HG02798 (cell line): ENCODE measurements at regions not wholly inside any gene's neighbourhood (a gene's known extent, or its start where the extent isn't known, plus 50 kb on each side); places are given as distances from the start of the nearest gene placed in this dataset.
"Not testable (repeated sequence)": the region's sequence is repeated elsewhere in the genome, so short reads cannot be mapped to it uniquely, and the experiment has no call there.

Source experiments
- ATAC-seq: cut with Tn5 transposase; IDR thresholded peaks from one replicate; pipeline ENCODE4 v1.9.1; 2021; ENCODE audit warnings: mild to moderate bottlenecking; ENCODE audit not compliant: unreplicated experiment, poor library complexity

DNA sequence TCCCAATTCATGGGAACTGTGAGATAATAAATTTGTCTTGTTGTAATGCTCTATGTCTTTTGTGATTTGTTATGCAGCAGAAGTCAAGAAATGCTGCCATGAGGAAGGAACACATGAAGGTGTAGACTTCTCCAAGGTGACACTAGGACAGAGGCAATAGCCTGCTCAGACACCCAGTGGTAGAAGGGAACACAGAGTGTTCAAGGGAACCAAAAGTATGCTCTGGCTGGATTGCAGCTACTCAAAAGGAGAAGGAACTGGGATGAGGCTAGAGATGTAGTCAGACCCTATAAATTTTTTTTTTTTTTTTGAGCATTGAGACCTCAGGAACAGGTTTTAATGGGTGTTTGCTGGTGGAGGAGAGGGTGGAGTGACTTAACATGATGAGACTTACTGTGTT lies 232.5 kb downstream of the PARP8 start:
- no peak for ATAC-seq

GRCh38 chr5:50900952-50901510 lies 234.6 kb downstream of the PARP8 start:
- no peak for ATAC-seq

- no peak for ATAC-seq
Measured at GRCh38 chr5:50903651-50904050, 237.2 kb downstream of the PARP8 start.

DNA sequence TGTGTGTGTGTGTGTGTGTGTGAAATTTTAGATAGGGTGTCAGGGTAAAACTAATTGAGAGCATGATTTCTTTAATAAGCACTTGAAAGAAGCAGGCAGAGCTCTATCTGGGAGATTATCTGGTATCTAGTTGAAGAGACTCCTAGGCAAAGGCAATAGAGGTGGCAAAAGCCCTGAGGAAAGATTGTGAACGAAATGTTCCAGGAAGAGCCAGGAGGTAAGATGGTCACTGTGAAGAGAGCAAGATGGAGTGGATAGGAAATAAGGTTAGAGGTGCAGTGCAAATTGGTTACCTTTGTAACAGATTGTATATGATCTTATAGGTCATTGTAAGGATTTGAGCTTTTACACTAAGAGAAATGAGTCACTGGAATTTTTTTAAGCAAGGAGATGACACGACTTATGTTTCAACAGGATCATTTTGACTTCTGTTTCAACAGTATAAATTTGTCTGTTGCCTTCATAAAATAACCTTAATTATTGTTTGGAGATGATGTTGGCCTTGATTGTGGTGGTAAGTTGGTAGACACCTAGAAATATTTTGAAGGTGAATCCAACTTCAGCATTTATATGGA lies 239.6 kb downstream of the PARP8 start:
- ATAC-seq = no peak

- not testable (repeated sequence) for ATAC-seq
Measured at GRCh38 chr5:50920160-50920559, 253.7 kb downstream of the PARP8 start.

- no peak for ATAC-seq
Measured at GRCh38 chr5:50921366-50922133, 255.1 kb downstream of the PARP8 start.

- not testable (repeated sequence) for ATAC-seq
Measured at GRCh38 chr5:50922134-50922941, 255.9 kb downstream of the PARP8 start.

GRCh38 chr5:50922942-50923767 lies 256.7 kb downstream of the PARP8 start:
- no peak for ATAC-seq

- no peak for ATAC-seq
Measured at GRCh38 chr5:50923768-50924494, 257.5 kb downstream of the PARP8 start.

DNA sequence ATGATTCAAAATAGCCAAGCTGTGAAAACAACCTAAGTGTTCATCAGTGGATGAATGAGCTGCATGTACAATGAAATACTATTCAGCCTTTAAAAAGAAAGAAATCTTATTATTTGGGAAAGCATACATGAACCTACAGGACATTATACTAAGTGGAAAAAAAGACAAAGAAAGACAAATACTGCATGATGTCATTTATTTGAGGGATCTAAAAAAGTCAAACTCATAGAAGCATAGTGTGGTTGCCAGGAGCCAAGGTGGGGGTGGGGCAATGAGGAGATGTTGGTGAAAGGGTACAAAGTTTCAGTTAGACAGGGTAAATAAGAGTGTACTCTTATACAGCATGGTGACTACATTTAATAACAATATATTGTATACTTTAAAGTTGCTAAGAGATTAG lies 261.5 kb downstream of the PARP8 start:
- ATAC-seq = no peak

DNA sequence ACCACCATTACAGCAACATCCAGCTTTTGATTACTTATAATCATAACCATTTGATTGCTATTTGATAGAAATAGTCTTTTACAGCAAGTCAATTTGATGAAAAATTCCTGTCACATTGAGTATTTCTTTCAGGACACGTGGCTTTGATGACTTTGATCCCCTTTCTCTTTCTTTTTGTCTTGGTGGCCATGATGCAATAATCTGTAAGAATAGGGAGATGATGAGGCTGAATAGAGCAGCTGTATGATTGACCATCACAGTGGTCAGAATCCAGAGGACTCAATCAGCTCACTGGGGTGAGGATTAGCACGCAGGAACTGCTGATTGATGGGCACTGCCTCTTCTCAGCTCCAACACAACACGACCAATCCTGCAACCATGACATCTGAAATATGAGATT lies 262.7 kb downstream of the PARP8 start:
- no peak for ATAC-seq

DNA sequence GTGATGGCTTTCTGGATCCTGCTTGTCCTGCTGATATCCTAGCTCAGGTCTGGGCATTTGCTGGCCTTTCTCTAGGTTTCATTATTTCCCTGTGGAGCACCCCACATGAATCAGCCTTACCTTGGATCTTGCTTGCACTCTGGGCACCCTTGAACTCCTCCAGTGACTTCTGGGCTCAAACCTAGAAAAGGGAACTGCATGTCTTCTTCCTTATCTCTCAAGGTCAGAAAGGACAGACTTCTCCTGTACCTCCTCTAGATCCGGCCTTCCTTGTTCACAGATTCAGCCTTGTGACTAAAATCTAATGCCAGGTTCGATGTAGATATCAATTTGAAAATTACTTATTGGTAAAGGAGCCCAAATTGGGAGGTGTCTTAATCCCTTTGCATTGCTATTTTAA lies 267.9 kb downstream of the PARP8 start:
- no peak for ATAC-seq

DNA sequence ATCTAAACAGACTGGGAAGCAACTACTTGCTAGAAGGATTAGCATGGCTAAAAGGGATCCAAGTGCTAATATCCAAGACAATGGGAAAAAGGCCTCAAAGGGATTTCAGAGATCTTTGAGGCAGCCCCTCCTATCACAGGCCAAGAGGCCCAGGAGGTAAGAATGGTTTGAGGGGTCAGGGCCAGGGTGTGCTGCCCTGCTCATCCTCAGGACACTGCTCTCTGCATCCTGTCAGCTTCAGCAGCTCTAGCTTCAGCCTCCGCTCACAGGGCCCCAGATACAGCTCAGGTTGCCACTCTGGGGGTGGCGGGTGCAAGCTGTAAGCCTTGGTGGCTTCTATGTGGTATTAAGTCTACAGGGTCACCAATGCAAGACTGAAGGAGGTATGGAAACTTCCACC lies 278.7 kb downstream of the PARP8 start:
- ATAC-seq = no peak

GRCh38 chr5:50947906-50948683 lies 281.7 kb downstream of the PARP8 start:
- no peak for ATAC-seq

DNA sequence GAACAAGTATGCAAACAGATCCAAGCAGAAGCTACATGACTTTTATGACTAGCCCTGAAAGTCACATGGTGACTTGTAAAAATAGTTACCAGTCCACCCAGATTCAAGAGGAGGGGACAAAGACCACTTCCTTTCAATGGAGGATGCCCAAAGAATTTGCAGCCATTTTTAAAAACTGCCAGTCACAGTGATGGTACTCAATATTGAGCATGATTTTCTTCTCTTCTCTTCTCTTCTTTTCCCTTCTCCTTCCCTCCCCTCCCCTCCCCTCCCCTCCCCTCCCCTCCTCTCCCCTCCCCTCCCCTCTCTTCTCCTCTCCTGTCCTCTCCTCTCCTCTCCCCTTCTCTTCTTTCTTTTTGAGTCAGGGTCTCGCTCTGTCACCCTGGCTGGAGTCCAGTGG lies 286.9 kb downstream of the PARP8 start:
- no peak for ATAC-seq

DNA sequence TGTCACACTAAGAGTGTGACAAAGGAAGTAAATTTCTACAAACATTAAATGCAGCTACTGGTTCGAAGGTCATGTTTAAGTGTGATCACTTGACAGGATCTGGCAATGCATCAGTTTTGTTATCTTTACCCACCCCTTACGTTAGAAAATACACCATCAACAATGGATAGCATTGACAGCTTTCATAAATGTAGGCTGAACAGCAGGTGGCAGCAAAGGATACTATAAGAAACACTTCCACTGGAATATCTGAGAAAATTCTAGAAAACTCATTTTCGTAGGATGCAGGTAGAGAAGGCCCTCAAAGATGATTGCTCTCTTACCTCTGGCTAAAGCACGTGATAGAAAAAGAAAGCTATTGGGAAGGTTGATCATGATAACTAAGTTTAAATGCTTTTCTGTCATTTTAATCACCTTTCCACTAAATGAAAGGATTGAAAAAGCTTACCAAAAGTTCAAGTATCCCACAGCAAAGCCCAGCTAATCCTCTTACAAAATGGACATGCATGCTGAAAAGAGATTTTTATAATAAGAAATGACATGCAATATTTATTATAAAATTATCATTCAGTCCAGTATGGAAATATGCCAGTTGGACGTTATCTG lies 292.5 kb downstream of the PARP8 start:
- peak; percentile 52 for ATAC-seq

DNA sequence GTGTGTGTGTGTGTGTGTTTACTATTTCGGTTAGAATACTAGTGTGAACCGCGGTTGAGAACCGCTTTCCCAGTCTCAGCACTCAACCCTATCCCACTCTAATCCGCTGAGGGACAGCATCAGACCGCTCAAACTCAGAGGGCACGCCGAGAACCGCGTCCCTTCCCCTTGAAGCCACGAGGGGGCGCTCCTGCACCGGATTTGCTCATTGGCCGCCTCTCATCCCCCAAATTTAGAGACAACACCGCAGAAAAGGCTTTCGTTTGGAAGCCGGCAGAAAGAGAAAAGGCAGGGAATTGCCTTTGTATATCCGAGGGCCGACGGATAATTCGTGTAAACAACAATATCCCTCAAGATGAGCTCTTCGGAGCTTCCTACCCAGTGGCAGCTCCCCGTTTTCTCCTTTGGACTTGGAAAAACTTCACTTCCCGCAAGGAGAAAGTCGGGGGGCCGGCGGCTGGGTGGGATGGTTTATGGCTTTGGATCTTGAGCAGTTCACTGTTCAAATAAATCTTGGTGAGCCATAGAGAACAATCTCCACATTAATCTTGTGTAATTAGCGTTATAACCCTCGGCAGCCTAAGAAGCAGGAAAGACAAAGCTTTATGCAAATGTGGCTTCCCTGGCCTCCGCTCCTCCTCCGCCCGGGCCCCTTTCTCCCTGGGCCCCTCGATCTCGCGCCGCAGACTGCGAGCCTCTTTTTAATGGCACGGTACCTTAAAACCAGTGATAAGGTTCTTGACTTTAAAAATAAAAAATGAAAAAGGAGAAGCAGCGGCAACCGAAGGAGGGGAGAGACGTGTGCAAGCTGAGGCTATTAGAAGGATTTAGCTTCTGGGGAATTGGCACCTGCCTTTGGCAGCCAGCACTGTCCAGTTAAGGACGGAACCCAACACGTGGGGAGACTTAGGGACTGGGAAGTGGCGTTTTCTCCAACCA lies 296.8 kb downstream of the PARP8 start:
- peak; percentile 88 for ATAC-seq
